DOHH2 (cell line): ENCODE measurements at regions not wholly inside any gene's neighbourhood (a gene's known extent, or its start where the extent isn't known, plus 50 kb on each side); places are given as distances from the start of the nearest gene placed in this dataset.

Source experiments
- EZH2phosphoT487 ChIP-seq: fragments of 200-600 bp; sonication (generic); IDR thresholded peaks from 2 replicates; pipeline ENCODE4 v1.6.1; 2017; ENCODE audit warnings: borderline replicate concordance, mild to moderate bottlenecking, antibody characterized with exemption, low read length, moderate library complexity, mixed read lengths
- TF ChIP-seq, protein P1 (sequence below): fragments of 200-600 bp; sonication (generic); IDR thresholded peaks from one replicate; pipeline ENCODE4 v1.5.1; 2014; ENCODE audit warnings: antibody characterized with exemption, mild to moderate bottlenecking, low read depth, low read length; ENCODE audit not compliant: poor library complexity, severe bottlenecking

DNA sequence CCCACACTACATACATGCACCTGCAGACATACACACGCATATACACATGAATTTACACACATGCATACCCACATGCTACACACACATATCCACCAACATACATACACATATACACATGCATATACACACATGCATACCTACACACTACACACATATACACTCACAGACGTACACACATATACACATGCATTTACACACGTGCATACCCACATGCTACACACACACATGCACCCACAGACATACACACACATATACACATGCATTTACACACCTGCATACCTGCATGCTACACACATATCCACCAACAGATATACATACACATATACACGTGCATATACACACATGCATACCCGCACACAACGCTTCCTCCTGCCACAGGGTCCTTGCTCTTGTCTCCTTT, 61.2 kb upstream of the SLC25A33 start:
- TF ChIP-seq, protein P1, sequence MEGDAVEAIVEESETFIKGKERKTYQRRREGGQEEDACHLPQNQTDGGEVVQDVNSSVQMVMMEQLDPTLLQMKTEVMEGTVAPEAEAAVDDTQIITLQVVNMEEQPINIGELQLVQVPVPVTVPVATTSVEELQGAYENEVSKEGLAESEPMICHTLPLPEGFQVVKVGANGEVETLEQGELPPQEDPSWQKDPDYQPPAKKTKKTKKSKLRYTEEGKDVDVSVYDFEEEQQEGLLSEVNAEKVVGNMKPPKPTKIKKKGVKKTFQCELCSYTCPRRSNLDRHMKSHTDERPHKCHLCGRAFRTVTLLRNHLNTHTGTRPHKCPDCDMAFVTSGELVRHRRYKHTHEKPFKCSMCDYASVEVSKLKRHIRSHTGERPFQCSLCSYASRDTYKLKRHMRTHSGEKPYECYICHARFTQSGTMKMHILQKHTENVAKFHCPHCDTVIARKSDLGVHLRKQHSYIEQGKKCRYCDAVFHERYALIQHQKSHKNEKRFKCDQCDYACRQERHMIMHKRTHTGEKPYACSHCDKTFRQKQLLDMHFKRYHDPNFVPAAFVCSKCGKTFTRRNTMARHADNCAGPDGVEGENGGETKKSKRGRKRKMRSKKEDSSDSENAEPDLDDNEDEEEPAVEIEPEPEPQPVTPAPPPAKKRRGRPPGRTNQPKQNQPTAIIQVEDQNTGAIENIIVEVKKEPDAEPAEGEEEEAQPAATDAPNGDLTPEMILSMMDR, result no peak
- TF ChIP-seq EZH2phosphoT487, result no peak
